ENCODE measurements at regions not wholly inside any gene's neighbourhood (a gene's known extent, or its start where the extent isn't known, plus 50 kb on each side); places are given as distances from the start of the nearest gene placed in this dataset.

- Histone ChIP-seq H3K9me3 (ENCODE audit: control insufficient read depth, low read length) (no peaks in the 10 kb centered on the region), H3K4me1 (ENCODE audit: control insufficient read depth, insufficient read depth, low read length) (peaks cover 9% of the 10 kb centered on the region), H3K27me3 (replicated peaks; ENCODE audit: control insufficient read depth, insufficient read depth, low read length) (no peaks in the 10 kb centered on the region), H3K36me3 (ENCODE audit: control insufficient read depth, insufficient read depth, low read length, severe bottlenecking) (no peaks in the 10 kb centered on the region), H3K4me3 (ENCODE audit: low read length) (no peak overlapping the region), H3K9ac (ENCODE audit: low read length) (no peak overlapping the region)
- DNase-seq (ENCODE audit: low read depth), result no peak
These were observed 131.8 kb upstream of the KRAS start for GRCh38 chr12:25382311-25383106.

GRCh38 chr12:25377469-25378177 is 126.9 kb upstream of the KRAS start:
- peaks cover 5% of the 10 kb centered on the region for H3K4me1 ChIP-seq (ENCODE audit: control insufficient read depth, insufficient read depth, low read length)
- H3K9ac ChIP-seq (ENCODE audit: low read length), result no peak overlapping the region
- no peaks in the 10 kb centered on the region for H3K27me3 ChIP-seq (replicated peaks; ENCODE audit: control insufficient read depth, insufficient read depth, low read length)
- peak; percentile 47 for DNase-seq (ENCODE audit: low read depth)
- no peaks in the 10 kb centered on the region for H3K9me3 ChIP-seq (ENCODE audit: control insufficient read depth, low read length)
- H3K36me3 ChIP-seq (ENCODE audit: control insufficient read depth, insufficient read depth, low read length, severe bottlenecking), result no peaks in the 10 kb centered on the region
- H3K4me3 ChIP-seq (ENCODE audit: low read length), result no peak overlapping the region

- H3K27me3 ChIP-seq (replicated peaks; ENCODE audit: control insufficient read depth, insufficient read depth, low read length), result no peaks in the 10 kb centered on the region
- H3K4me3 ChIP-seq (ENCODE audit: low read length), result no peak overlapping the region
- no peaks in the 10 kb centered on the region for H3K9me3 ChIP-seq (ENCODE audit: control insufficient read depth, low read length)
- H3K9ac ChIP-seq (ENCODE audit: low read length), result no peak overlapping the region
- no peaks in the 10 kb centered on the region for H3K36me3 ChIP-seq (ENCODE audit: control insufficient read depth, insufficient read depth, low read length, severe bottlenecking)
- no peak for DNase-seq (ENCODE audit: low read depth)
- H3K4me1 ChIP-seq (ENCODE audit: control insufficient read depth, insufficient read depth, low read length), result peaks cover 5% of the 10 kb centered on the region
These were observed 126.3 kb upstream of the KRAS start for GRCh38 chr12:25376985-25377384.

GRCh38 chr12:25376407-25376806 is 125.7 kb upstream of the KRAS start:
- Histone ChIP-seq H3K4me1 (ENCODE audit: control insufficient read depth, insufficient read depth, low read length) (peaks cover 5% of the 10 kb centered on the region), H3K4me3 (ENCODE audit: low read length) (no peak overlapping the region), H3K9ac (ENCODE audit: low read length) (no peak overlapping the region), H3K9me3 (ENCODE audit: control insufficient read depth, low read length) (no peaks in the 10 kb centered on the region), H3K36me3 (ENCODE audit: control insufficient read depth, insufficient read depth, low read length, severe bottlenecking) (no peaks in the 10 kb centered on the region), H3K27me3 (replicated peaks; ENCODE audit: control insufficient read depth, insufficient read depth, low read length) (no peaks in the 10 kb centered on the region)
- no peak for DNase-seq (ENCODE audit: low read depth)

- no peaks in the 10 kb centered on the region for H3K9me3 ChIP-seq (ENCODE audit: control insufficient read depth, low read length)
- H3K36me3 ChIP-seq (ENCODE audit: control insufficient read depth, insufficient read depth, low read length, severe bottlenecking), result no peaks in the 10 kb centered on the region
- no peaks in the 10 kb centered on the region for H3K27me3 ChIP-seq (replicated peaks; ENCODE audit: control insufficient read depth, insufficient read depth, low read length)
- H3K4me1 ChIP-seq (ENCODE audit: control insufficient read depth, insufficient read depth, low read length), result peaks cover 5% of the 10 kb centered on the region
- no peak overlapping the region for H3K9ac ChIP-seq (ENCODE audit: low read length)
- no peak for DNase-seq (ENCODE audit: low read depth)
- H3K4me3 ChIP-seq (ENCODE audit: low read length), result no peak overlapping the region
These were observed 122.5 kb upstream of the KRAS start for GRCh38 chr12:25372969-25373817.

- Histone ChIP-seq H3K9ac (ENCODE audit: low read length) (no peak overlapping the region), H3K4me3 (ENCODE audit: low read length) (no peak overlapping the region), H3K9me3 (ENCODE audit: control insufficient read depth, low read length) (no peaks in the 10 kb centered on the region), H3K36me3 (ENCODE audit: control insufficient read depth, insufficient read depth, low read length, severe bottlenecking) (no peaks in the 10 kb centered on the region), H3K27me3 (replicated peaks; ENCODE audit: control insufficient read depth, insufficient read depth, low read length) (no peaks in the 10 kb centered on the region), H3K4me1 (ENCODE audit: control insufficient read depth, insufficient read depth, low read length) (no peaks in the 10 kb centered on the region)
- DNase-seq (ENCODE audit: low read depth), result peak; percentile 22
These were observed 121.3 kb upstream of the KRAS start for GRCh38 chr12:25372002-25372401.

- Histone ChIP-seq H3K9ac (ENCODE audit: low read length) (no peak overlapping the region), H3K36me3 (ENCODE audit: control insufficient read depth, insufficient read depth, low read length, severe bottlenecking) (no peaks in the 10 kb centered on the region), H3K9me3 (ENCODE audit: control insufficient read depth, low read length) (no peaks in the 10 kb centered on the region), H3K4me3 (ENCODE audit: low read length) (no peak overlapping the region), H3K4me1 (ENCODE audit: control insufficient read depth, insufficient read depth, low read length) (no peaks in the 10 kb centered on the region), H3K27me3 (replicated peaks; ENCODE audit: control insufficient read depth, insufficient read depth, low read length) (no peaks in the 10 kb centered on the region)
- no peak for DNase-seq (ENCODE audit: low read depth)
These were observed 117.8 kb upstream of the KRAS start for GRCh38 chr12:25368557-25368956.

- DNase-seq (ENCODE audit: low read depth), result no peak
- no peaks in the 10 kb centered on the region for H3K4me1 ChIP-seq (ENCODE audit: control insufficient read depth, insufficient read depth, low read length)
These were observed 115.4 kb upstream of the KRAS start for GRCh38 chr12:25366122-25366521.

GRCh38 chr12:25365340-25365730 is 114.6 kb upstream of the KRAS start:
- H3K36me3 ChIP-seq (ENCODE audit: control insufficient read depth, insufficient read depth, low read length, severe bottlenecking), result no peaks in the 10 kb centered on the region
- no peak for DNase-seq (ENCODE audit: low read depth)
- H3K9ac ChIP-seq (ENCODE audit: low read length), result no peak overlapping the region
- no peaks in the 10 kb centered on the region for H3K4me1 ChIP-seq (ENCODE audit: control insufficient read depth, insufficient read depth, low read length)
- H3K9me3 ChIP-seq (ENCODE audit: control insufficient read depth, low read length), result no peaks in the 10 kb centered on the region
- H3K27me3 ChIP-seq (replicated peaks; ENCODE audit: control insufficient read depth, insufficient read depth, low read length), result no peaks in the 10 kb centered on the region
- no peak overlapping the region for H3K4me3 ChIP-seq (ENCODE audit: low read length)

More at GRCh38 chr12:25366122-25366521, 115.4 kb upstream of the KRAS start:
- H3K36me3 ChIP-seq (ENCODE audit: control insufficient read depth, insufficient read depth, low read length, severe bottlenecking), result no peaks in the 10 kb centered on the region
- no peak overlapping the region for H3K4me3 ChIP-seq (ENCODE audit: low read length)
- H3K9ac ChIP-seq (ENCODE audit: low read length), result no peak overlapping the region
- H3K9me3 ChIP-seq (ENCODE audit: control insufficient read depth, low read length), result no peaks in the 10 kb centered on the region
- H3K27me3 ChIP-seq (replicated peaks; ENCODE audit: control insufficient read depth, insufficient read depth, low read length), result no peaks in the 10 kb centered on the region

GRCh38 chr12:25364529-25365339 is 114.0 kb upstream of the KRAS start:
- no peaks in the 10 kb centered on the region for H3K9me3 ChIP-seq (ENCODE audit: control insufficient read depth, low read length)
- no peak for DNase-seq (ENCODE audit: low read depth)
- H3K4me1 ChIP-seq (ENCODE audit: control insufficient read depth, insufficient read depth, low read length), result no peaks in the 10 kb centered on the region
- H3K27me3 ChIP-seq (replicated peaks; ENCODE audit: control insufficient read depth, insufficient read depth, low read length), result no peaks in the 10 kb centered on the region
- H3K36me3 ChIP-seq (ENCODE audit: control insufficient read depth, insufficient read depth, low read length, severe bottlenecking), result no peaks in the 10 kb centered on the region
- no peak overlapping the region for H3K4me3 ChIP-seq (ENCODE audit: low read length)
- no peak overlapping the region for H3K9ac ChIP-seq (ENCODE audit: low read length)
